Heart left ventricle (tissue), 16 donors: ENCODE measurements at regions not wholly inside any gene's neighbourhood (a gene's known extent, or its start where the extent isn't known, plus 50 kb on each side); places are given as distances from the start of the nearest gene placed in this dataset.

Source experiments
- ATAC-seq, 4 donors: fragments of 200-7000 bp; cut with Tn5 transposase; one replicate each; pipeline ENCODE4 v1.9.1; 2020 to 2022; ENCODE audit warnings: moderate library complexity in 4 of 4, mild to moderate bottlenecking in 3 of 4, moderate number of reproducible peaks in 1 of 4
- DNase-seq, 5 donors: peaks; one replicate each; pipeline ENCODE4 v3.0.0-alpha.2; 2020
- H3K27ac ChIP-seq, 12 donors: fragments of 200-600 bp; sonication (generic) in 4 of 12; one replicate each; pipeline versions ENCODE4 v1.5.0 to v1.8.0; 2016 to 2022; ENCODE audit warnings: mild to moderate bottlenecking in 2 of 12
- H3K27me3 ChIP-seq, 9 donors: fragments of 200-600 bp; sonication (generic) in 2 of 9; one replicate each; pipeline versions ENCODE4 v1.5.1 to v1.8.0; 2016 to 2022; ENCODE audit warnings: mild to moderate bottlenecking in 3 of 9
- H3K36me3 ChIP-seq, 9 donors: fragments of 200-600 bp; sonication (generic) in 2 of 9; one replicate each; pipeline versions ENCODE4 v1.5.0 to v1.8.0; 2018 to 2022; ENCODE audit warnings: mild to moderate bottlenecking in 2 of 9
- H3K4me1 ChIP-seq, 12 donors: fragments of 200-600 bp; sonication (generic) in 4 of 12; one replicate each; pipeline versions ENCODE4 v1.5.0 to v1.8.0; 2016 to 2022; ENCODE audit warnings: mild to moderate bottlenecking in 3 of 12
- H3K4me3 ChIP-seq, 12 donors: fragments of 200-600 bp; sonication (generic) in 4 of 12; one replicate each; pipeline versions ENCODE4 v1.5.0 to v1.8.0; 2017 to 2022; ENCODE audit warnings: mild to moderate bottlenecking in 9 of 12, moderate library complexity in 4 of 12
- H3K9me3 ChIP-seq, 12 donors: fragments of 200-600 bp; sonication (generic) in 4 of 12; one replicate each; pipeline versions ENCODE4 v1.5.0 to v1.8.0; 2016 to 2022; ENCODE audit warnings: mild to moderate bottlenecking in 1 of 12
- CTCF ChIP-seq, 12 donors: fragments of 200-600 bp; sonication (generic) in 4 of 12; IDR thresholded peaks; one replicate each; pipeline versions ENCODE4 v1.5.0 to v1.8.0; 2018 to 2022; ENCODE audit warnings: antibody characterized with exemption in 12 of 12, mild to moderate bottlenecking in 5 of 12
- POLR2A ChIP-seq, 2 donors: fragments of 450-650 bp; IDR thresholded peaks; one replicate each; pipeline ENCODE4 v1.6.1; 2017; ENCODE audit warnings: antibody characterized with exemption in 2 of 2, mild to moderate bottlenecking in 2 of 2, moderate library complexity in 2 of 2
- WGBS, 4 donors: extraction: QIAGEN DNeasy Blood & Tissue Kit in 2 of 4; methylation state at CpG; one replicate each; pipeline versions ENCODE4 v1.1.5 to v1.1.7; 2013 to 2018; 5-methylcytosine and 5-hydroxymethylcytosine counted together
- intact Hi-C, 10 donors: fragments of 100-400 bp; cut with DNase I; formaldehyde crosslinking; loops; one replicate each; pipeline versions ENCODE4 v1.11.1 to v1.14.2; 2022
- donor health status: ischemic (EF 13 %, LVEDD 7.1; RV severe dilation, severe dysfunction).
- donor health status: healthy with polysubstance abuse.
- donor health status: DM: no; HTN: yes; CAD: no.
- donor health status: DM: no; HTN: no; CAD: no.
- donor health status: ischemic (EF 25% LVEDD 6.9; RV normal size, moderate dysfunction).
- donor health status: ischemic (EF 25% LVEDD 5.7; RV mildly dilated, moderate dysfunction).
- donor health status: healthy.
- donor health status: DM: yes; HTN: yes; CAD: no.
- donor health status: ischemic (EF 35%, LVEDD 5.7; RV mildly dilated, moderate dysfunction).
- donor health status: nonischemic (EF 11% LVEDD 7.7; RV severe dilation, severe dysfunction).
- donor health status: DM: yes; HTN: yes; CAD: no.
- donor health status: PGD.
- donor health status: ischemic (EF 29% LVEDD 5.4; RV normal size, mild dysfunction).
- donor health status: nonischemic (EF 23%, LVEDD 6.1; RV moderate dilation, normal function).

DNA sequence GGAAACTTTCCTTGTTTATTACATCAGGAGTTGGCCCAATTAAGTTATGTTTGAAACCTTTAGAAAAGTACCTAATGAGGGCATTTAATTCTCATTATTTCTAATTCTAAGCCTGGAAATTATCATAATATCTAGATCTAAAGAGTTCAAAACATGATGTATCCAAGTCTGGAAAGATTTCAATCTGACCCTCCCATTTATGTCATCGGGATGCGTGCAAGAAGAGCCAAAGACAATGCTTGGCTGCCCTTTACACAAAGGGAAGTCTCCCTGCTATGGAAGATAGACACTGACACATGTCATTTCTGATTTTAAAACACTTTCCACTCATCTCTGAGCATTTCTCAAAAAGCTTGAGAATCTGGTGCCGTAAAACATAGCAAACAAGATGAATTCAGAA is 222.4 kb downstream of the ANTXR2 start:
- H3K4me3 ChIP-seq, result no peak overlapping the region
- intact Hi-C loops, result no loop called here
- DNase-seq, result no peak
- no peak for ATAC-seq
- no peaks in the 10 kb centered on the region for H3K27me3 ChIP-seq
- 69 to 85% (median 80%) methylated on average over 3 of the region's 3 CpGs for WGBS, 4 donors
- no peaks in the 10 kb centered on the region for H3K36me3 ChIP-seq
- peaks cover 0 to 3% (median 0%) of the 10 kb centered on the region in 12 donors for H3K4me1 ChIP-seq
- TF ChIP-seq CTCF (IDR thresholded peaks at IDR 0.05) (no peak), POLR2A (IDR thresholded peaks at IDR 0.05) (no peak)
- H3K27ac ChIP-seq, result peak overlapping the region in 1 of 12 donors; percentile 10
- no peaks in the 10 kb centered on the region for H3K9me3 ChIP-seq

DNA sequence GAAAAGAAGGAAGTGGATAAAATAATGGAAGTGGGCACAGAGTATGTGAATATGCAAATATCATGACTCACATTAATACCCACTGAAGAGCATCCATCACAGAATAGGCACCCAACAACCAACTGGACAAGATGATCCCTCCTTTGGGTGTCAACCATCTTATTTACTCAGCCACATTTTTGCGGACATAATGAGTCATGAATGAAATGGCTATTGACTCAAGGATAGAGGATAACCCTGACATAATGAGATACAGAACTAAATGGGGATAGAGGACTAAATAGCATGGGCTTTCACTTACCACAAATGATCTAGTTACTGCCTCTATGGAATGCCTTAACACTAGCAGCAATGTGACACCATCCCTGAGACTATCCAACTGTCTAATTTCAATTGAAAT is 224.7 kb downstream of the ANTXR2 start:
- WGBS, 4 donors, result 92 to 95% (median 93%) methylated on average over 1 of the region's 1 CpG
- ATAC-seq (no peak), DNase-seq (no peak)
- Histone ChIP-seq H3K36me3 (no peaks in the 10 kb centered on the region), H3K27me3 (no peaks in the 10 kb centered on the region), H3K4me3 (no peak overlapping the region), H3K9me3 (peaks cover 0 to 15% (median 9%) of the 10 kb centered on the region in 12 donors), H3K27ac (no peak overlapping the region), H3K4me1 (peaks cover 0 to 3% (median 0%) of the 10 kb centered on the region in 12 donors)
- TF ChIP-seq POLR2A (IDR thresholded peaks at IDR 0.05) (no peak), CTCF (IDR thresholded peaks at IDR 0.05) (no peak)
- intact Hi-C loops, result no loop called here

GRCh38 chr4:79847411-79847810 is 225.6 kb downstream of the ANTXR2 start:
- Histone ChIP-seq H3K27me3 (no peaks in the 10 kb centered on the region), H3K4me3 (no peak overlapping the region)
- 90 to 95% (median 92%) methylated on average over 2 of the region's 2 CpGs for WGBS, 4 donors

GRCh38 chr4:79842162-79842561 is 230.9 kb downstream of the ANTXR2 start:
- no peak for TF ChIP-seq POLR2A (IDR thresholded peaks at IDR 0.05)
- TF ChIP-seq CTCF (IDR thresholded peaks at IDR 0.05), result no peak
- peaks cover 0 to 55% (median 25%) of the 10 kb centered on the region in 12 donors for H3K9me3 ChIP-seq

More at GRCh38 chr4:79847411-79847810, 225.6 kb downstream of the ANTXR2 start:
- Histone ChIP-seq H3K27ac (no peak overlapping the region), H3K36me3 (no peaks in the 10 kb centered on the region), H3K4me1 (peaks cover 0 to 3% (median 0%) of the 10 kb centered on the region in 12 donors), H3K9me3 (peaks cover 0 to 24% (median 17%) of the 10 kb centered on the region in 12 donors)
- ATAC-seq (no peak), DNase-seq (no peak)
- intact Hi-C loops, result no loop called here
- TF ChIP-seq CTCF (IDR thresholded peaks at IDR 0.05), result no peak
- no peak for TF ChIP-seq POLR2A (IDR thresholded peaks at IDR 0.05)

More at GRCh38 chr4:79842162-79842561, 230.9 kb downstream of the ANTXR2 start:
- no peak for ATAC-seq
- no peak overlapping the region for H3K27ac ChIP-seq
- DNase-seq, result no peak
- no peaks in the 10 kb centered on the region for H3K36me3 ChIP-seq
- H3K4me1 ChIP-seq, result no peaks in the 10 kb centered on the region
- H3K4me3 ChIP-seq, result no peak overlapping the region
- intact Hi-C loops, result no loop called here
- H3K27me3 ChIP-seq, result peaks cover 0 to 2% (median 0%) of the 10 kb centered on the region in 9 donors
